GM21515 (cell line): ENCODE measurements at regions not wholly inside any gene's neighbourhood (a gene's known extent, or its start where the extent isn't known, plus 50 kb on each side); places are given as distances from the start of the nearest gene placed in this dataset.

ENCODE experiments used
- ATAC-seq: cut with Tn5 transposase; IDR thresholded peaks from one replicate; pipeline ENCODE4 v1.9.1; 2021; ENCODE audit not compliant: unreplicated experiment

DNA sequence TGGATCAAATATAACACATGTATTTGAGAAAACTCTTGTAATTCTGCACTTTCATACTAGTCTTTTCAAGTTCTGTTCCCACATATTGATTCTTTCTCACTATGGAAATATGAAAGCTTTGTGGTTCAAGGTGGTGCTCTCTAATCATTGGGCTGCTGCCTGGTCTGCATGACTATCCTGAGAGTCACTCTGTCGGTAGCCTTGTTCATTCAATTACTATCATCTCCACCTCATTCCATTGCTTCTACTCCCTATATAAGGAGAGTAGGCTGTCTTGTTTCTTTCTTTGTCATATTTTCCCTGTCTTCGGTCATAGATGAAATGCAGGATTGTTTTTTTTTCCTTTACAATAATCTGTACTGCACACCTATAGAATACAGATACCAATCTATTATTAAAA, 341.4 kb upstream of the ACTBL2 start:
- ATAC-seq: no peak

DNA sequence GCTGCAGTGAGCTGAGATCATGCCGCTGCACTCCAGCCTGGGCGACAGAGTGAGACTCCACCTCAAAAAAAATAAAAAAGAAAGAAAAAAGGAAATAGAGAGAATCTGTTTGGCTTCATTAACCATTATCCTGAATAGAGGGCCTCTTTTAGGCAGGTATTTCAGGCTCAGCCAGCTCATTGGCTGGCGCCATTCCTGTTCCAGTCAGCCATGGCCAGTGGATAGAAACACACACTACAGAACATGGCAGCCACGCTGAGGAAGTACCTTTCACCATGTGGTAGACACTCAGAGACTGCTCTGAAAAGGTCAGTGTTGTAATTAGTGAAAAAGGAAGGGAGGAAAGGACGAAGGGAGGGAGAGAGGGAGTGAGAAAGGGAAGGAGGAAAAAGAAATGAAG, 340.0 kb upstream of the ACTBL2 start:
- no peak for ATAC-seq

DNA sequence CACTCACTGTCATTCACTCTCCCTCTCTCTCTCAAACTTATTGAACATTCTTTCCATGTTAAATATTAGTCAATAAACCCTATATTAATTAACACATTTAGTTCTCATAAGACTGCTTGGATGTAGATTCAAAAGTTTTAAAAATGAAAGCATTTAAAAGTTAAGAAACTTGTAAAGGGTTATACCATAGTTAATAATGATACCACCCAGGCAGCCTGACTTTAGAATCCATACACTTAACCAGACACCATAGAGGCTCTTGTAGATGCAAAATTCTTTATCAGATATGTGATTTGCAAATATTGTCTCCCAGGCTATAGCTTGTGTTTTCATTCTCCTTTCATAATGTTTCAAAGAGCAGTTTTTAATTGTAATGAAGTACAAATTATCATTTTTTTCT, 335.8 kb upstream of the ACTBL2 start:
- ATAC-seq: no peak

DNA sequence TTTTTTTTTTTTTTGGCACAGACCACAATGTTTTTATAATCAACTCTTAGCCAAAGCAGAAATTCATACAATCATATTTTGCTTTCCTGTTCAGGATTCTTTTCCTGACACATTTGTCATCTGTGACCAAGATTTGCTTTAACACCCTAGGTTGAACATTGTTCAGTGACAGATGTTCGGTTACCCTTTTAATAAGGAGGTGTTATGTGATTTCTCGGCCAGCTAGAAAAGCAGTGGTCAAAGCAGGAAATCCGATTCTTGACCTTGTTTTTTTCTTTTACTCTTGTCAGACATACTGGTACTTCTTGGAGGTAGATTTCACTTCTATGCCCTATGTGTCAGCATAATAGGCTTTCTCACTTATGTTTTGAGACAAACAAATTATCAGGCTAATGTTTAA, 335.3 kb upstream of the ACTBL2 start:
- ATAC-seq: no peak

DNA sequence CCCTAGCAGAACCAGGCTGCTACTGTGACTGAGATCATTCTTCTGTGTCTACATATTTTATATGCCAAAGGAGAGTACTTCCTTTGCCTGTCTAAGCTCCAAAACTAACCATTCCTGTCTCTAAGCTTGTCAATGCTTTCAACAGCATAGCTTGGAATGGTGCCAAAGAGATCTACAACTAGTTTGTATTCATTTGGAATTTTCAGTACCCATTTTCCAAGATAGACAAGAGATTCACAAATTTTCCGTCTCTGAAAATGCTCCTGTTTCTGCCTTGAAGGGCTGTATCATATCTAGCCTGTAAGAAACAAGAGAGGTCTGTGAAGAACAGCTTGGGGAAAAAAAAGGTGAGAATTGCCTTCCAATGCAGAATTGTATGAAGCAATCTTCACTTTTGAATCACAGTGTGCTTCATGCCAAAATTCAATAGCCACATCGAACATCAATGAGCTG, 334.4 kb upstream of the ACTBL2 start:
- no peak for ATAC-seq

DNA sequence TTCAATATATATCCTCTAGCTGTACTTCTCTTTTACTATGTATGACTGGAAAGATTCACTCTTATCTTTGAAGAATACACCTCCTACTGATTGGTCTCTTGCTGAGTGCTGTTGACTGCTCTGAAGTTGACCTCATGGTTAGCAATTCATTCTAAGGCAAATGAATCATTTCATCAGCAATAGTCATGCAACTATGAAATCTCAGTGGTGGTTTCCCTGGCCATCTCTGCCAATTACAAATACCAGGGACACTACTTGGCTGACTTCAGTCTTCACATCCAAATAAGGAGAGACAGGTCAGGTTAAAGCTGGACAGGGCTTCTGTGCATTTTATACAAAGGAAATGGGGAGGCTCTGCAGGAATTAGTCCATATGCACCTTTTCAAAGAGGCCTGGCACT, 333.5 kb upstream of the ACTBL2 start:
- no peak for ATAC-seq

DNA sequence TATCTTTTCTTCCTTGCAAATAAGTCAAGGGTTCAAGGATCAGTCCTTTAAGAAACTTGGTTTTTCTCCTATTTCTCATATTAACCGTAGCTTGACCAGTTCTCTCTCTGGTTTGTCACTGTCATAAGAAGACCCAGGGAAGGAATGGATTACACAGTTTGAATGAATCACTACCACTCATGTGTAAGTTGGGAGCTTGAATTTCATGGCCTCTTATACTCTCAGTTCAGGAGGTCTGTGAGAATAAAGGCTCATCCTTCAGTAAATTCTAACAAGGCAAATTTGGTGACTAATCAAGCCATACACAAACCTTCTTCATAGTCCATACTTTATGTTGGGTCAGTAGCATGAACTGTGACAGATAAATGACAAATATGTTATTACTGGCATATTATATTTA, 323.1 kb upstream of the ACTBL2 start:
- no peak for ATAC-seq

DNA sequence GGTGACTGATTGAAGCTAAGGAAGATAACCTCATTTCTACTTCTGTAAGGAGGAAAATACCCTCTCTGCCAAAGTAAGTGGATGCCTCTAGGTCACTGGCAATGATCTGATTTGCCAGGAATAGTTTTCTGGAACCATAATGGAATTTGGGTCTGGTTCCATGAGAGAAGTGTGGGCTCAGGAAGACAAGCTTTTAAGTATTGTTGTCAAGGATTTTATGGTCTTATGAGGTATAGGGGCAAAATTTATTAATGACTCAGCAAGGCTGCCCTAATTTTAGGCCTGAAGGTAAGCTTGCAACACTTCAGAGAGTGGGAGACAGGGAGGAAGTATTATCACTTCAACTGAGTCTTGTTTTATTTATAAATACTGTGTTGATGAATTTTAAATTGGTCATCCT, 322.6 kb upstream of the ACTBL2 start:
- ATAC-seq: no peak

DNA sequence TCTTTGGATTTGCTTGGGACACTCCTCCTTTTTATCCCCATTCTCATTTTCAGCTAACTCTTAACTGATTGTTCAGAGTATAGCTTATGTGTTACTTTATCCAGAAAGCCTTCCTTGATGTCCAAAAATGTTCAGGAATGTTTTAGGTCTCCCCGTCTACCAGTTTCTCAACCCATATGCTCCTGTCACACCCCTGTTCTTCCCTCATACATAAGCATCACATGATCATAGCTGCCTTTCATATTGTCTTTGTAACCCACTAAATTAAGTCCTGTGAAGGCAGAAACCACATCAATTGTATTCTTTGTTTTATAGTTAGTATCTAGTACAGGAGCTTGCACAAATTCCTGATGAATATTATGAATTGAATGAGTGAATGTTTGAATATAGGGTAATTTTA, 321.9 kb upstream of the ACTBL2 start:
- no peak for ATAC-seq

DNA sequence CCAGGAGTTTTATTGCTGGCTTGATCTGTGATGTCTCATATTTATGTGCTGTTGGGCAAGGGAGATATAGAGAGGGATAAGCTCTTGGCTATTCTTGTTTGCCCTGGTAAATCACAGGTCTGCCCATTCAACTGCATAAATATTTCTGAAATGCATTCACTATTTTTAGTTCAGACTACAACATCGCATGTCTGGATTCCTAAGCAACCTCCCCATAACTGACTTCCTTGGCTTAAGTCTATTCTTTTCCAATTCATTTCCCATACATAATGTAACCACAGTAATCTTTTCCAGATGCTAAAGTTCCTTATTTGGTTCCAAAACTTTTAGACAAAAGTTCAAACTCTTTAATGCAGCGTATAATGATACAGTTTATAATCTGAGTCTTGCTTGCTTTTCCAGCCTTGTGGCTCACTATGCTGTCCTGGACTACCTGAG, 321.4 kb upstream of the ACTBL2 start:
- ATAC-seq: no peak

DNA sequence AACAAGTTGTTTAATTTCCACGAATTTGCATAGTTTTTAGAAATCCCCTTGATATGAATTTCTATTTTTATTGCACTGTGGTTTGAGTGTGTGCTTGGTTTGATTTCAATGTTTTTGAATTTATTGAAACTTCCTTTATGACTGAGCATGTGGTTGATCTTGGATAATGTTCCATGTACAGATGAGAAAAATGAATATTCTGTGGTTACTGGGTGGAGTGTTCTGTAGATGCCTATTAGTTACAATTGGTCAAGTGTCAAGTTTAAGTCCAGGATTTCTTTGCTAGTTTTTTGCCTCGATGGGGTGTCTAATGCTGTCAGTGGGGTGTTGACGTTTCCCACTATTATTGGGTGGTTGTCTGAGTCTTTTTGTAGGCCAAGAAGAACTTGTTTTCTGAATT, 319.5 kb upstream of the ACTBL2 start:
- no peak for ATAC-seq

DNA sequence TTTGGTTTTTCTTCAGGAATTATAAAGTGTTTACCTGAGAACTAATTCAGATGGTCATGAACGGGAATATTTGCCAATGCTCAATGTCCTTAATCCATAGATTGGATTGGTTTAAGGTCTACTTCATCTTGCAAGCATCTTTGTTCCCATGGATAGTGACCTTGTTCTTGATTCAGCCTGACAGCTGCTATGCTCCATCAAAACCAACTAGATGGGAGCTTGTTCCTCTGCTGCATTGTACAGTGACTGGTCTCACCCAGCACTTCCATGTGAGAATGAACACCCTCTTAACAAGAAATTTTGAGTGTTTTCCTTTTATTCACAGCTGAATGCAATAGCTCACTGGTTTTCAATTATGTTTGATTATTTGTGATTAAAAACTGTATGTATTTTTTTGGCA, 312.6 kb upstream of the ACTBL2 start:
- ATAC-seq: no peak

DNA sequence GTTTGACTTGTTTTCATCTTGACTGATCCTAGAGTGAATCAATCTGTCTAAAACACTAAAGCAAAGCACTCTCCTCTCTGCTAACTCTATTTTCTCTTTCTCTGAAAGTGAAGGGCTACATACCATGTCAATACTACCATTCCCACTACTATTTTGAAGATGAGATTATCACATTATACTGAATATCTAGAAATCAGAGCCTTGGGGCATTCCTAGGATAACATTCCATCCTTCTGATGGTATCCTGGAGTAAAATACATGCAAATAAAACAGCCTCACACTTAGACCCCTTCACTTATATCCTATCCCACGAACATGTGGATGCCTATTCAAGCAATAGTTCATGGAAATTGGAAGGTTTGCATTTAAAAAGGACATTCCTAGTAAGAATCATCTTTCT, 309.3 kb upstream of the ACTBL2 start:
- no peak for ATAC-seq

DNA sequence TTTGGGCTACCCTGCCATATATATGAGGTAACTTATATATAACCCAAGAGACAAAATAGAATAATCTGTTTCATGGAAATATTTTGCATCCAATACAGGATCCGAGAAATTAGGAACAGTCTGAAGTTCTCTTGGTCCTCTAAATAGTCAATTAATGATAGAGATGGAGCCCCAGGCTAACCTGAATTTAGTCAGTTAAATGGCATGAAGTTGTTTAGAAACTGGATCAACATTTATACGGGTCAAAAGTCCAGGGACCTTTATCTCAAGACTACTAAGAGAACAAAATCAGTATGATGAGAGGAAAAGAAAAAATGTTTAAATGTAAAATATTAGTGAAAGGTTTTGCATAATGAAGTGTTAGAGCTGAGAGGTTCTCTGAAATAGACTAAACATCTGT, 303.3 kb upstream of the ACTBL2 start:
- no peak for ATAC-seq

DNA sequence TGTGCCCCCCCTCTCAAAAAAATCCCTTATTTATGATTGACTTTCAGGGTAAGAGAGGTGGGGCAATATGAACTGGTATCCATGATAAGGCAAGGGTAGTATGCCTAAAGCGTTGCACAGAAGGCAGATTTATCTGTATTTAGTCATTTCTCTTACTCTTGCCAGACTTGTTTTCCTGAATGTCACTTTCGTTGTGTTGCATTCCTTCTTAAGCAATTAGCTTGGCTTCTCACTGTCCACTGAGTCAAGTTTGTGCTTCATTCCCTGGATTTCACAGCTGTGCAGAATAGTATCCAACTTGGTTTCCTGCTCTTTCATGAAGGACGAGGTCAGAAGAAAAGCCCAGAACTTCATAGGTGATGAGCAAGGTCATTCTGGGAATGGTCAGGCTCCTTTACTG, 301.5 kb upstream of the ACTBL2 start:
- no peak for ATAC-seq

DNA sequence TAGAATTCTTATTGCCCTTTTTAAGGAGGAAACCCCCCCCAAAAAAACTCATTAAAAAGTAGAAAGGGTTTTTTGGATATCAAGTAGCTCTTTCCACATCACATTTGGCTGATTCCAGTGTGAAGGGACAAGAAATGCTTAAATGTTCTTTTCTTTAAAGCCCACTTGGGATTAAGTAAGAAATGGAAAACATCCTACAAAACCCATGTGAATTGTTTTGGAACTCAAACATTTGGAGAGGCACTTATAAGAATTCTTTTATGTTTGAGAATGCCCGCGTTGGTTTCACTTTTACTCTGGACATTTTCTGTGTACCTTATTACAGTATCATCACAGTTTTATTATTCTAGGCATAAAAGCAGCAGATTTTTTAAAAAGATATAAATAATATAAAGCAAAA, 301.1 kb upstream of the ACTBL2 start:
- ATAC-seq: no peak

DNA sequence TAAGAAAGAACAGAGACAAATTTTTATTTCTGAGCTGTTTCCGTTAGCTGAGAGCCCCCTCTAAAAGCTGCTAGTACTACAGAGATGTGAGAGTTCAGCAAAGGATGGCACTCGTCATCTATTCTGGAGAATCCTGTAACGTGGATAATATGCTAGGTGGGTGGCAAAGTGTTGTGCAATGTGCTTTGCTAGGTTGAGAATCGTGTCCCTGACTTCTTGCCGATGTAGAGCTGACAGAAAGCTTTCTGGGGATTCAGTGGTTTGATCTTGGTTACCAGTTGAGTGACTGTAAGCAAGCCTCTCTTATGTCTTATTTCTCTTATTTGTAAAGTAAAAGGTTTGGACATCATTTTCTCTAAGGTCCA, 298.3 kb upstream of the ACTBL2 start:
- no peak for ATAC-seq

DNA sequence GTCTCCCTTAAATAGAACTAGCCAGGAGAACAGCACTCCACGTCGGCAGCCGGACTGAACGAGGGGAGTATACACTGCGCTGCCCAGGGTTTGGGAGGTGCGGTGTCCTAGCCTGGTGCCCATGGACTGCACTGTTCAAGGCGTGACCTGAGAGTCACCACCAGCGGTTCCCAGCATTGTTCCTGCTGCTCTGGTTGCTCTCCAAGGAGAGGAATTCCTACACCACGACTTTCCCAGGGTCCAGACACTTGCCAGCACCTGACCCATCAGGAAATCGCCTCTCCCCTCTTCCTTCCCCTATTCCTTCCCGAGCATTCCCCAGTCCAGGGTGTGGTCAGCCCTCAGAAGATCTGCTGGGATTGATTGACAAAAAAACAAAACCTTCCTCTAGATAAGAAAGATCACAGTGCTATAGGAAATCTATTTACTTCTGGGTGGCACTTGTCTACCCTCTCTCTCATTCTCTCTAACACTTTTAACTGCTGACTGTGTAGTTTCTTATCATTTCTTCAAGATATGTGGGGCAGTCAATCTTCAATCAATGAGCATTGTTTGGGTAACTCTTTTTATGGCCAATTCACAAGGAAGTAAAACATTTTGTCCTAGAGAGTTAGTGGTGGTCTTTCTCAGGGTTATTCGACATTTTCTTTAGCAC, 297.8 kb upstream of the ACTBL2 start:
- ATAC-seq: no peak

DNA sequence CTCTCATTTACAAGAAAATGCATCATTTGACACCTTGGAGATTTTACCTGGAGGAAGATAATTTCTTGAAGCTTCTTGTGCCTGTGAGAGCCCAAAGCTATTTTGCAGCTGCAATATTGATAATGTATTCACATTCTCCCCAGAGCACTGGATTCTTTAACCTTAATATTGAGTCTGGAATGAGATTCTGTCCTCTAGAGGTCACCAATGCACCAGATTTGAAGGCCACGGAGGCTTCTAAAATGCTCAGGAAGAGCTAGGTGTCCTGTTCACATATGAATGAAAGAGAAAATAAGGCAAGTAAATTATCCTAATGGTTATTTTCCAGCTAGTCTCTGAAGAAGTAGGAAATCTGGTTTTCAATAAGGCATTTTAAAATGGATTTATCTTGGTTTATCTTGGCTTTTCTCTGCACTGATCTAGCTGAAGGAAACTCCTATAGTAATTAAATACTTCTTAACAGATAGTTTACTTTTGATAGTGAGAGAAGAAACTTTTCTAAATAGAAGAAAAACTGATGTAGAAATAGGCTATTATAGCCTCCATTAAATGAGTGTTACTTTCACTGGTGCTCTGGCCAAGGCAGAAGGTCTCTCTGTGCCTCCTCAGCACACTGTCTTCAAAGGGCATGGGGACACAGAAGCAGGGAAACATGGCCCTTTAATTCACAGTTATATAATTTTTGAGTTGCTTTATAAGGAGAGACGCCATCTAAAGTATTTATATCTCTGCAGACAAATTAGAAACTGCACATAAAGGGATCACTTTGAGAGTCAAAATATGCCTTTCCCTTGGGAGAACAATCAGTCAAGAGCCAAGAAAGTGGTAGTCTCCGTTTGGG, 297.0 kb upstream of the ACTBL2 start:
- ATAC-seq: no peak

DNA sequence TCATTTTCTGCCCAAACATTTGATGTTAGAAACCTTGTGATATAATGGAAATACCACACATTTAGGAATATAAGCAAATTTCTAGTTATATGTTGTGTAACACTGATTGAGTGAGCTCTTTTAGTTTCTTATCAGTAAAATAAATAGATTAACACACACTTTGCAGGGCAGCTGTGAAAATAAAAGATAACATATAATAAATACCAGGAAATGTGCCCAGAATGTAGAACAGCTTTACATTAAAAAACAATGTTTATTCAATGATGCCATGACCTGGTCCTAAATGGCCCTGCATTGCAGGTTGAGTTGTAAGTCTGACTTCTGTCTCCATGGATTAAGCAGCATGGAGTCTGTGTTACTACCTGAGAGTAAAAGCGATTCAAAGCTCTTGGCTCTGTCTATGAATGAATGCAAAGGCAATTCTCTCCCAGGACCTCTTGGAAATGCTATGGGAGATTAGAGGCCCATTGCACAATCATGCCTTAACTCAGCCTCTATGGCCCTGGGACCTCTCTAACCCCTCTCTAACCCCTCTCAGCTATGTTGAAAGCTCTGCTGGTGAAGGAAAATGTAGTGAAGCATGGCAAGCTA, 296.0 kb upstream of the ACTBL2 start:
- ATAC-seq: no peak

DNA sequence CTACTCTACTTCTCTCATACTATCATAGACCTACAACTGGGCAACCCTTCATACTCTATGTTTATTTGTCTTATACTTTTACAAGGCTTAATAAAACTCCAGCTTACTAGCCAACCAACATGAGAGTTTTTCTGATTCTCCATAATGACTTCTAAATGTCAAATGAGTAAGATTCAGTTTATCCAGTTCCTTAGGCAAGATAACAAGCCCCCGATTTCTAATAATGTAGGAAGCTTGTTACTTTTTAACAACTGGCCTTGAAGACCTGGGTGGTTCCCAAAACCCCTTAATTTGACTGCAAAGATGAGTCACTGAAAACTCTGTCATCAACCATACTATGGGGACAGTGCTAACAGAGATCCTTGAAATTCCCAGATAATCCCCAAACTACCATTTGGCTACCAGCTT, 294.6 kb upstream of the ACTBL2 start:
- ATAC-seq: no peak

DNA sequence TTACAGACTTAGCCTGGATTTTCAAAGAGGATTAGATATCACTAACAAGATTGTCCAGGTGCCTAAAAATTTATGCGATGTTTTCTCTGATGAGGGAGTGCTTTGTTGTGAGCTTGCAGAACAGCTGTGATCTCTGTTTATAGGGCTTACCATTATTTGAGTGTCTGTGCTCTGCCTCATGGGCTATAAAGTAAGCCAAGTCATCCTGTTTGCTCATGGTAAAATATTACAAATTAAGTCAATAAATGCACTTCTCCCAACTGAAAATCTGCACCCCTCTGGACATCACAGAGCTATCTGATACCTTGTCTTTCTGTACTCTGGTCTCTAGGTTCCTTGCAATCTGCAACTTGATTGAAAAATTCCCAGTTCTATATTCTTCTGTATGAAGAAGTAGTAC, 293.4 kb upstream of the ACTBL2 start:
- ATAC-seq: no peak
